Neural progenitor cell (in vitro differentiated cells): ENCODE measurements at regions not wholly inside any gene's neighbourhood (a gene's known extent, or its start where the extent isn't known, plus 50 kb on each side); places are given as distances from the start of the nearest gene placed in this dataset.
A peak's percentile ranks its signal among the peaks of the same experiment; 100 is the strongest.

Experiments
- DNase-seq: peaks from one replicate; pipeline ENCODE4 v3.0.0-alpha.2; 2016; ENCODE audit warnings: low spot score
- H2AFZ ChIP-seq: fragments of 200-600 bp; sonication (generic); replicated peaks from 2 replicates; pipeline ENCODE4 v1.6.1; 2016; ENCODE audit warnings: antibody characterized with exemption
- H3F3A ChIP-seq: fragments of 200-600 bp; sonication (generic); 2 replicates; pipeline ENCODE4 v1.6.1; 2016; ENCODE audit warnings: antibody characterized with exemption, low read depth
- H3K27ac ChIP-seq: fragments of 200-600 bp; sonication (generic); 2 replicates; pipeline ENCODE4 v1.5.1; 2016; ENCODE audit warnings: mild to moderate bottlenecking
- H3K27me3 ChIP-seq: fragments of 200-600 bp; sonication (generic); 2 replicates; pipeline ENCODE4 v1.6.1; 2016; ENCODE audit warnings: mild to moderate bottlenecking, moderate library complexity
- H3K36me3 ChIP-seq: fragments of 200-600 bp; sonication (generic); 2 replicates; pipeline ENCODE4 v1.5.1; 2016
- H3K4me1 ChIP-seq: fragments of 200-600 bp; sonication (generic); 2 replicates; pipeline ENCODE4 v1.6.1; 2016; ENCODE audit warnings: mixed run types
- H3K4me2 ChIP-seq: fragments of 200-600 bp; sonication (generic); 2 replicates; pipeline ENCODE4 v1.6.1; 2016
- H3K4me3 ChIP-seq: fragments of 200-600 bp; sonication (generic); 2 replicates; pipeline ENCODE4 v1.5.1; 2016
- H3K79me2 ChIP-seq: fragments of 200-600 bp; sonication (generic); 2 replicates; pipeline ENCODE4 v1.6.1; 2016; ENCODE audit warnings: low read depth
- H3K9ac ChIP-seq: fragments of 200-600 bp; sonication (generic); 2 replicates; pipeline ENCODE4 v1.6.1; 2016
- H3K9me3 ChIP-seq: fragments of 200-600 bp; sonication (generic); 2 replicates; pipeline ENCODE4 v1.5.1; 2016; ENCODE audit warnings: low read depth
- H4K20me1 ChIP-seq: fragments of 200-600 bp; sonication (generic); 2 replicates; pipeline ENCODE4 v1.6.1; 2016; ENCODE audit warnings: low read depth
- H3K27ac Mint-ChIP-seq: 3 replicates; pipeline ENCODE4 v1.8.0; 2021; ENCODE audit warnings: mixed read lengths
- H3K27me3 Mint-ChIP-seq: 2 replicates; pipeline ENCODE4 v1.8.0; 2022; ENCODE audit warnings: low read depth, mild to moderate bottlenecking, inconsistent platforms, moderate library complexity, mixed read lengths; ENCODE audit not compliant: insufficient read depth
- H3K36me3 Mint-ChIP-seq: 3 replicates; pipeline ENCODE4 v1.8.0; 2021; ENCODE audit warnings: mixed read lengths
- H3K4me1 Mint-ChIP-seq: 3 replicates; pipeline ENCODE4 v1.8.0; 2021; ENCODE audit warnings: mixed read lengths
- H3K4me3 Mint-ChIP-seq: 3 replicates; pipeline ENCODE4 v1.8.0; 2021; ENCODE audit warnings: mild to moderate bottlenecking, moderate library complexity, mixed read lengths
- H3K9me3 Mint-ChIP-seq: 3 replicates; pipeline ENCODE4 v1.8.0; 2020; ENCODE audit warnings: mixed read lengths
- EZH2 ChIP-seq: fragments of 200-600 bp; sonication (generic); IDR thresholded peaks from 2 replicates; pipeline ENCODE4 v1.6.1; 2017; ENCODE audit warnings: antibody characterized with exemption, mild to moderate bottlenecking, moderate library complexity
- EZH2phosphoT487 ChIP-seq: fragments of 200-600 bp; sonication (generic); IDR thresholded peaks from 2 replicates; pipeline ENCODE4 v1.6.1; 2017; ENCODE audit warnings: antibody characterized with exemption
- TF ChIP-seq, protein P1 (sequence below): fragments of 200-600 bp; sonication (generic); IDR thresholded peaks from 2 replicates; pipeline ENCODE4 v1.5.1; 2017; ENCODE audit warnings: antibody characterized with exemption, mild to moderate bottlenecking

DNA sequence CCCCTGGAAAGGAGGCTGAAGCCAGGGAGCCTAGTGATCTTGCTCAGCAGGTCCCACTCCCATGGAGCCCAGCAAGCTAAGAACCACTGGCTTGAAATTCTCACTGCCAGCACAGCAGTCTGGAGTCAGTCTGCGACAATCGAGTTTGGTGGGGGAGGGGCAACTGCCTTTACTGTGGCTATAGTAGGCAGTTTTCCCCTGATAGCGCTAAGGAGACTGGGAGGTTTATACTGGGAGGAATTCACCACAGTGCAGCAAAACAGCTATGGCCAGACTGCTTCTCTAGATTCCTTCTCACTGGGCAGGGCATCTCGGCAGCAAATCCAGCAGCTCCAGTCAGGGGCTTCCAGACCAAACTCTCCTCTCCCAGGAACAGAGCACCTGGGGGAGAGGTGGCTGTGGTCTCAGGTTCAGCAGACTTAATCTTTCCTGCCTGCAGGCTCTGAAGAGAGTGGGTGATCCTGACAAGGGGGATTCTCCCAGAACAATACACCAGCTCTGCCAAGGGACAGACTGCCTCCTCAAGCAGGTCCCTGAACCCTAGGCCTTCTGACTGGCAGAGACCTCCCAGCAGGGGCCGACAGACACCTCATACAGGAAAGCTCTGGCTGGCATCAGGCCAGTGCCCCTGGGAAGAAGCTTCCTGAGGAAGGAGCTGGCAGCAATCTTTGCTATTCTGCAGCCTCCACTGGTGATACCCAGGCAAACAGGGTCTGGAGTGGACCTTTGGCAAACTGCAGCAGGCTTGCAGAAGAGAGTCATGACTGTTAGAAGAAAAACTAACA, 548.5 kb upstream of the NEGR1 start:
- Histone ChIP-seq H3K27ac (no peak overlapping the region), H3K27me3 (no peaks in the 10 kb centered on the region), H3K36me3 (no peaks in the 10 kb centered on the region), H3K9me3 (no peaks in the 10 kb centered on the region), H3K4me3 (no peak overlapping the region), H2AFZ (peak overlapping the region; percentile 79), H3K79me2 (no peaks in the 10 kb centered on the region), H3K4me1 (no peaks in the 10 kb centered on the region), H3F3A (no peaks in the 10 kb centered on the region), H4K20me1 (no peaks in the 10 kb centered on the region), H3K4me2 (no peak overlapping the region), H3K9ac (no peak overlapping the region)
- Mint-ChIP-seq H3K4me1 (no peaks in the 10 kb centered on the region), H3K27me3 (no peaks in the 10 kb centered on the region), H3K27ac (no peak overlapping the region), H3K36me3 (peaks cover 5% of the 10 kb centered on the region), H3K9me3 (peaks cover 46% of the 10 kb centered on the region), H3K4me3 (no peak overlapping the region)
- TF ChIP-seq EZH2 (no peak), EZH2phosphoT487 (no peak)
- TF ChIP-seq, protein P1, sequence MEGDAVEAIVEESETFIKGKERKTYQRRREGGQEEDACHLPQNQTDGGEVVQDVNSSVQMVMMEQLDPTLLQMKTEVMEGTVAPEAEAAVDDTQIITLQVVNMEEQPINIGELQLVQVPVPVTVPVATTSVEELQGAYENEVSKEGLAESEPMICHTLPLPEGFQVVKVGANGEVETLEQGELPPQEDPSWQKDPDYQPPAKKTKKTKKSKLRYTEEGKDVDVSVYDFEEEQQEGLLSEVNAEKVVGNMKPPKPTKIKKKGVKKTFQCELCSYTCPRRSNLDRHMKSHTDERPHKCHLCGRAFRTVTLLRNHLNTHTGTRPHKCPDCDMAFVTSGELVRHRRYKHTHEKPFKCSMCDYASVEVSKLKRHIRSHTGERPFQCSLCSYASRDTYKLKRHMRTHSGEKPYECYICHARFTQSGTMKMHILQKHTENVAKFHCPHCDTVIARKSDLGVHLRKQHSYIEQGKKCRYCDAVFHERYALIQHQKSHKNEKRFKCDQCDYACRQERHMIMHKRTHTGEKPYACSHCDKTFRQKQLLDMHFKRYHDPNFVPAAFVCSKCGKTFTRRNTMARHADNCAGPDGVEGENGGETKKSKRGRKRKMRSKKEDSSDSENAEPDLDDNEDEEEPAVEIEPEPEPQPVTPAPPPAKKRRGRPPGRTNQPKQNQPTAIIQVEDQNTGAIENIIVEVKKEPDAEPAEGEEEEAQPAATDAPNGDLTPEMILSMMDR: no peak
- peak; percentile 50 for DNase-seq

DNA sequence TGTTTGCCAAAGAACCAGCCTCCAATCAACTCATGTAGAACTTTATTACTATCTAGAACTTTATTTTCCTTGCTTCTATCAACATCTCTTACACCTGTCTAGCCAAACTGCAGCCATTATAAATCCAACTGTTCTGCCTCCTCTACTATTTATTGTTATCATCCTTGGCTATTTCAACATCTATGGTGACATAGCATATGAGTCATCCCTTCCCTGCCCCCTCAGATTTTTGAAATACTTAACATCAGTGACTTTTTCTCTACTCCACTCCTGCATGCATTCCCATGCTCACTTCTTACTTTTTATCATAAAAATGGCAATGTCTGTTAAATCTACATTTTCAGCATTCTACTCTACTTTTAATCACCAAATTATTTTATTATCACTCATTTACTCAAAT, 544.9 kb upstream of the NEGR1 start:
- TF ChIP-seq EZH2phosphoT487 (no peak), EZH2 (no peak)
- TF ChIP-seq, protein P1: no peak
- Mint-ChIP-seq H3K27ac (no peak overlapping the region), H3K36me3 (no peaks in the 10 kb centered on the region), H3K4me1 (peaks cover 4% of the 10 kb centered on the region), H3K27me3 (peaks cover 2% of the 10 kb centered on the region), H3K4me3 (no peak overlapping the region), H3K9me3 (peaks cover 17% of the 10 kb centered on the region)
- Histone ChIP-seq H3K36me3 (no peaks in the 10 kb centered on the region), H3K27me3 (no peaks in the 10 kb centered on the region), H3K9me3 (no peaks in the 10 kb centered on the region), H3K27ac (no peak overlapping the region), H3K4me1 (no peaks in the 10 kb centered on the region), H3K79me2 (no peaks in the 10 kb centered on the region), H4K20me1 (no peaks in the 10 kb centered on the region), H3K4me3 (no peak overlapping the region), H3K9ac (no peak overlapping the region), H3K4me2 (no peak overlapping the region), H3F3A (no peaks in the 10 kb centered on the region), H2AFZ (no peak overlapping the region)
- no peak for DNase-seq

DNA sequence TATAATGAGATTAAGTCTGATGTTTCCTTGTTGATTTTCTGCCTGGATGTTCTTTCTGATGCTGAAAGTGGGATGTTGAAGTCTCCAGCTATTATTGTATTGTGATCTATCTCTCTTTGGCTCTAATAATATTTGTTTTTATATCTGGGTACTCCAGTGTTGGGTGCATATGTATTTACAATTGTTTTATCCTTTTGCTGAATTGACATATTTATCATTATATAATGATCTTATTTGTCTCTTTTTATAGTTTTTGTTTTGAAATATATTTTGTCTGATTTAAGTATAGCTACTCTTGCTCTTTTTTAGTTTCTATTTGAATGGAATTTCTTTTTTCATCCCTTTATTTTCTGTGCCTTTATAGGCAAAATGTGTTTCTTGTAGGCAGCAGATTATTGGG, 522.2 kb upstream of the NEGR1 start:
- no peaks in the 10 kb centered on the region for H3K79me2 ChIP-seq
- no peak overlapping the region for H3K27ac ChIP-seq
- H3K9me3 ChIP-seq: no peaks in the 10 kb centered on the region
- Mint-ChIP-seq H3K27me3 (no peaks in the 10 kb centered on the region), H3K36me3 (no peaks in the 10 kb centered on the region), H3K4me1 (no peaks in the 10 kb centered on the region), H3K4me3 (no peak overlapping the region), H3K27ac (no peak overlapping the region), H3K9me3 (peaks cover 2% of the 10 kb centered on the region)
- no peak overlapping the region for H3K4me2 ChIP-seq
- H3K36me3 ChIP-seq: no peaks in the 10 kb centered on the region
- no peaks in the 10 kb centered on the region for H3F3A ChIP-seq
- TF ChIP-seq, protein P1: no peak
- TF ChIP-seq EZH2 (no peak), EZH2phosphoT487 (no peak)
- no peak for DNase-seq
- H4K20me1 ChIP-seq: no peaks in the 10 kb centered on the region
- no peak overlapping the region for H3K4me3 ChIP-seq
- H3K9ac ChIP-seq: no peak overlapping the region
- H3K27me3 ChIP-seq: no peaks in the 10 kb centered on the region
- H2AFZ ChIP-seq: no peak overlapping the region
- H3K4me1 ChIP-seq: no peaks in the 10 kb centered on the region
